Kidney (tissue), 13 donors: ENCODE measurements at regions not wholly inside any gene's neighbourhood (a gene's known extent, or its start where the extent isn't known, plus 50 kb on each side); places are given as distances from the start of the nearest gene placed in this dataset.
"Not testable (repeated sequence)": the region's sequence is repeated elsewhere in the genome, so short reads cannot be mapped to it uniquely, and the experiment has no call there.

ENCODE experiments used
- DNase-seq, 5 donors: peaks; one replicate each; pipeline ENCODE4 v3.0.0-alpha.2; 2013 to 2020
- FAIRE-seq: peaks from 2 replicates; lab custom pipeline; 2012; peaks lifted over from hg19 to GRCh38; lab: Jason Lieb, UNC
- H3K27ac ChIP-seq, 2 donors: one replicate each; pipeline ENCODE4 v1.7.0; 2013; ENCODE audit warnings: low read depth in 2 of 2, low read length in 2 of 2, inconsistent platforms in 1 of 2
- H3K27me3 ChIP-seq: one replicate; pipeline ENCODE4 v1.7.1; 2013; ENCODE audit warnings: low read length, inconsistent platforms; ENCODE audit not compliant: control insufficient read depth, insufficient read depth
- H3K36me3 ChIP-seq, 3 donors: one replicate each; pipeline versions ENCODE4 v1.7.0 to v1.7.1; 2013; ENCODE audit warnings: low read length in 3 of 3, control low read depth in 1 of 3, inconsistent platforms in 1 of 3; ENCODE audit not compliant: insufficient read depth in 3 of 3, control insufficient read depth in 2 of 3
- H3K4me1 ChIP-seq, 3 donors: one replicate each; pipeline versions ENCODE4 v1.7.0 to v1.7.1; 2013; ENCODE audit warnings: low read length in 3 of 3, inconsistent platforms in 1 of 3, low read depth in 1 of 3; ENCODE audit not compliant: control insufficient read depth in 2 of 3, insufficient read depth in 2 of 3
- H3K4me3 ChIP-seq, 3 donors: one replicate each; pipeline versions ENCODE4 v1.7.0 to v1.8.1; 2013; ENCODE audit warnings: low read length in 3 of 3, control low read depth in 1 of 3, inconsistent platforms in 1 of 3
- H3K9ac ChIP-seq, 3 donors: one replicate each; pipeline versions ENCODE4 v1.7.0 to v1.7.1; 2013; ENCODE audit warnings: low read length in 3 of 3, control low read depth in 1 of 3, inconsistent platforms in 1 of 3
- H3K9me3 ChIP-seq, 3 donors: one replicate each; pipeline versions ENCODE4 v1.7.0 to v1.7.1; 2013; ENCODE audit warnings: low read length in 3 of 3, control low read depth in 1 of 3, inconsistent platforms in 1 of 3; ENCODE audit not compliant: control insufficient read depth in 2 of 3, insufficient read depth in 1 of 3
- intact Hi-C: fragments of 100-400 bp; cut with DNase I; formaldehyde crosslinking; loops from one replicate; pipeline ENCODE4 v1.11.1; 2022
- TF ChIP-seq, protein P1 (sequence below): IDR thresholded peaks from 3 replicates; pipeline ENCODE4 v1.5.1; 2012; ENCODE audit warnings: mild to moderate bottlenecking, moderate library complexity, borderline replicate concordance; ENCODE audit not compliant: insufficient read depth; ENCODE audit errors: extremely low read depth
- donor health status: control.
- donor health status: control.
- donor health status: control.
- donor health status: control.
- donor health status: control.
- donor health status: DM: yes; HTN: yes; CAD: no.
- donor health status: Normal renal cell carcinoma (clear cell type).

GRCh38 chr10:42899036-42899435 lies 116.4 kb downstream of the BMS1 start:
- no peaks in the 10 kb centered on the region for H3K36me3 ChIP-seq
- no peak overlapping the region for H3K4me3 ChIP-seq
- peaks cover 14% of the 10 kb centered on the region for H3K27me3 ChIP-seq
- peaks cover 0 to 12% (median 2%) of the 10 kb centered on the region in 3 donors for H3K9me3 ChIP-seq
- no peak overlapping the region for H3K9ac ChIP-seq
- DNase-seq (no peak), FAIRE-seq (no peak)
- TF ChIP-seq, protein P1, sequence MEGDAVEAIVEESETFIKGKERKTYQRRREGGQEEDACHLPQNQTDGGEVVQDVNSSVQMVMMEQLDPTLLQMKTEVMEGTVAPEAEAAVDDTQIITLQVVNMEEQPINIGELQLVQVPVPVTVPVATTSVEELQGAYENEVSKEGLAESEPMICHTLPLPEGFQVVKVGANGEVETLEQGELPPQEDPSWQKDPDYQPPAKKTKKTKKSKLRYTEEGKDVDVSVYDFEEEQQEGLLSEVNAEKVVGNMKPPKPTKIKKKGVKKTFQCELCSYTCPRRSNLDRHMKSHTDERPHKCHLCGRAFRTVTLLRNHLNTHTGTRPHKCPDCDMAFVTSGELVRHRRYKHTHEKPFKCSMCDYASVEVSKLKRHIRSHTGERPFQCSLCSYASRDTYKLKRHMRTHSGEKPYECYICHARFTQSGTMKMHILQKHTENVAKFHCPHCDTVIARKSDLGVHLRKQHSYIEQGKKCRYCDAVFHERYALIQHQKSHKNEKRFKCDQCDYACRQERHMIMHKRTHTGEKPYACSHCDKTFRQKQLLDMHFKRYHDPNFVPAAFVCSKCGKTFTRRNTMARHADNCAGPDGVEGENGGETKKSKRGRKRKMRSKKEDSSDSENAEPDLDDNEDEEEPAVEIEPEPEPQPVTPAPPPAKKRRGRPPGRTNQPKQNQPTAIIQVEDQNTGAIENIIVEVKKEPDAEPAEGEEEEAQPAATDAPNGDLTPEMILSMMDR: no peak
- no peak overlapping the region for H3K27ac ChIP-seq
- intact Hi-C loops: no loop called here
- no peaks in the 10 kb centered on the region for H3K4me1 ChIP-seq

DNA sequence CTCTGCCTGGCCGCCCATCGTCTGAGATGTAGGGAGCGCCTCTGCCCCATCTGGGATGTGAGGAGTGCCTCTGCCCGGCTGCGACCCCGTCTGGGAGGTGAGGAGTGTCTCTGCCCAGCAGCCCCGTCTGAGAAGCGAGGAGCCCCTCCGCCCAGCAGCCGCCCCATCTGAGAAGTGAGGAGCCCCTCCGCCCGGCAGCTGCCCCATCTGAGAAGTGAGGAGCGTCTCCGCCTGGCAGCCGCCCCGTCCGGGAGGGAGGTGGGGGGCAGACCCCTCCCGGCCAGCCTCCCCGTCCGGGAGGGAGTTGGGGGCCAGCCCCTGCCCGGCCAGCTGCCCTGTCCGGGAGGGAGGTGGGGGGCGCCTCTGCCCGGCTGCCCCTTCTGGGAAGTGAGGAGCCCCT lies 117.8 kb downstream of the BMS1 start:
- DNase-seq, H3K4me1 ChIP-seq, H3K9ac ChIP-seq, intact Hi-C loops, H3K36me3 ChIP-seq, H3K4me3 ChIP-seq, FAIRE-seq, H3K27ac ChIP-seq: not testable (repeated sequence)
- Histone ChIP-seq H3K9me3 (peaks cover 0 to 12% (median 2%) of the 10 kb centered on the region in 3 donors), H3K27me3 (peaks cover 14% of the 10 kb centered on the region)

DNA sequence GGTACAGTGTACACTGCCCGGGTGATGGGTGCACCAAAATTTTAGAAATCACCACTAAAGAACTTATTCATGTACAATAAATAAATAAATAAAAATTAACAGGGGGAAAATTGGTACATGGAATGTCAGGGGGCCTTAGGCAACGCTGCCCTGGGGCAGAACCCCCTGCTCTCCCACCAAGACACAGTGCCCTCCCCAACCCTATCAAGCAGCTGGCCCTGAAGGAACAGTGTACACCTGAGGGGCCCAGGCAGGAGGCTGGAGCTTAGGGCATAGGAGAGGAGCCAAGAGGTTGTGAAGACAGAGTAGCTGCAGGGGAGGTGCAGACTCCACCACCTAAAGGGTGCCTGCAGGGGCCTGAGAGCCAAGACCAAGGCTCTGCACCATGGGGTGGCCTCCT lies 128.8 kb downstream of the BMS1 start:
- no peaks in the 10 kb centered on the region for H3K27me3 ChIP-seq
- H3K36me3 ChIP-seq: no peaks in the 10 kb centered on the region
- FAIRE-seq: no peak
- peaks cover 0 to 7% (median 5%) of the 10 kb centered on the region in 3 donors for H3K9me3 ChIP-seq
- H3K9ac ChIP-seq: no peak overlapping the region
- no peak overlapping the region for H3K4me3 ChIP-seq
- no peaks in the 10 kb centered on the region for H3K4me1 ChIP-seq
- intact Hi-C loops: no loop called here
- TF ChIP-seq, protein P1: no peak
- H3K27ac ChIP-seq: no peak overlapping the region
- DNase-seq: no peak

- H3K4me1 ChIP-seq: no peaks in the 10 kb centered on the region
- DNase-seq: no peak
- no peak overlapping the region for H3K27ac ChIP-seq
- intact Hi-C loops: no loop called here
- H3K9ac ChIP-seq: no peak overlapping the region
- H3K4me3 ChIP-seq: no peak overlapping the region
- H3K9me3 ChIP-seq: peaks cover 0 to 7% (median 4%) of the 10 kb centered on the region in 3 donors
- no peaks in the 10 kb centered on the region for H3K36me3 ChIP-seq
- no peaks in the 10 kb centered on the region for H3K27me3 ChIP-seq
- TF ChIP-seq, protein P1: no peak
- no peak for FAIRE-seq
Measured at GRCh38 chr10:42916974-42917373, 134.4 kb downstream of the BMS1 start.
